HG02678 (cell line): ENCODE measurements at regions not wholly inside any gene's neighbourhood (a gene's known extent, or its start where the extent isn't known, plus 50 kb on each side); places are given as distances from the start of the nearest gene placed in this dataset.

ENCODE experiments used
- ATAC-seq: cut with Tn5 transposase; IDR thresholded peaks from one replicate; pipeline ENCODE4 v1.9.1; 2021; ENCODE audit warnings: mild to moderate bottlenecking, moderate library complexity; ENCODE audit not compliant: unreplicated experiment

DNA sequence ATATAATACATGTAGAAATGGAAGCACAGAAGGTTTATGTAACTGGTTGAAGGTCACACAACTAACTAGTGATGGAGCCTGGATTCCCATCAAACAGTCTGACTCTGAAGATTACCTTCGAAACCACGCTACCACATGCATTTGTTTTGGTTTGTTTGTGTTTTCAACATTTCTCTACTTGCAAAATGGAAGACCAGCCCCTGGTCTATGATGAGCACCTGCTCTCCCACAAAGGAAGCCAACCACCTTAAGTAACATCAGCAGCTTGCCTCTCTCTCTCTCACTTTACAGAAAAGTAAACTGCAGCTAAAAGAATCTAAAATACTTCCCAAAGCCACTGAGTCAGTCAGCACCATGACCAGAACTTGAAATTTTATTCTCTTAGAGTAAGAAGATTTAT is 186.9 kb upstream of the TMPO start:
- ATAC-seq: no peak

DNA sequence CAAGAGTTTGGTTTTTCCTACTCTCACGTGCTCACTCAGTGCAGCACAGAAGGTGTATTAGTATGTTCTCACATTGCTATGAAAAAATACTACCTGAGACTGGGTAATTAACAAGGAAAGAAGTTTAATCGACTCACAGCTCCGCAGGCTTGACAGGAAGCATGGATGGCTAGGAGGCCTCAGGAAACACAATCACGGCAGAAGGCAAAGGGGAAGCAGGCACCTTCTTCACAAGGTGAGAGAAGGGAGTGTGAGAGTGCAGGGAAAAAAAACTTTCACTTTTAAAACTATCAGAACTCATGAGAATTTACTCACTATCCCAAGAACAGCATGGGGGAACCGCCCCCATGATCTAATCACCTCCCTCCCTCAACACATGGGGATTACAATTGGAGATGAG is 185.8 kb upstream of the TMPO start:
- ATAC-seq: no peak

DNA sequence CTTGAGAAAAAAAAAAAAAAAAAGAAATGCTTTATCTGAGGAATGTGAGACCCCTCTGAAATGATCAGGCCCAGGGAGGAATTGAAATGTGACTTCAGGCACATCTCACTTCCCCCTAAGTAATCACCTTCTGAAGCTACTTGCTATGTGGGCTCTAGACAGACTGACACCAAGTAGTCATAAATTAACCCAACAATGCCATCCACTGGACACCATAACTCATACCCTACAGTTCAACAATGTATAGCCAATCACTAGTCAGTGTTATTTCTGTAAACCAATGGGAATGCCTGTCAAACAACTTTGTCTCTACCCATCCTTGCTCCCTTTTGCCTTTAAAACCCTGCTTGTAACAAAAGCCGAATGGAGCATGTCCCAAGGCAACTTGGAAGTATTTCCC is 182.7 kb upstream of the TMPO start:
- ATAC-seq: peak; percentile 88

DNA sequence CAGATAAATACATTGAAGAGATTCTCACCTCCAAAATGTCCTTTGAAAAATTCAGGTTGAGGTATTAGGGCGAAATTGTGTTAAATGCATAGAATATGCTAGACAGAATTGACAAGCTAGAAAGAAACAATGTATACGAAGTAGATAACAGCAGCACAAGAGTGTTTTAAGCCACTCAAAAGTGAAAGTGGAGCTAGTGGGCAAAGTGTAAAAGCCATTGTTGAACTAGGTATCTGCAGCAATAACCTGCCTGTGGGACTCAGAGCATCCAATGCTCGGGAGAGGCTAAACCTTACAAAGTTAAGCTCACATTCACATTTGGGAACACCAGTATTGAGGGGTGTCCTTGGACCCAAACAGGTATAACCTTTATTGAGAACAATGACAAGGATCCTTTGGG is 180.6 kb upstream of the TMPO start:
- no peak for ATAC-seq

DNA sequence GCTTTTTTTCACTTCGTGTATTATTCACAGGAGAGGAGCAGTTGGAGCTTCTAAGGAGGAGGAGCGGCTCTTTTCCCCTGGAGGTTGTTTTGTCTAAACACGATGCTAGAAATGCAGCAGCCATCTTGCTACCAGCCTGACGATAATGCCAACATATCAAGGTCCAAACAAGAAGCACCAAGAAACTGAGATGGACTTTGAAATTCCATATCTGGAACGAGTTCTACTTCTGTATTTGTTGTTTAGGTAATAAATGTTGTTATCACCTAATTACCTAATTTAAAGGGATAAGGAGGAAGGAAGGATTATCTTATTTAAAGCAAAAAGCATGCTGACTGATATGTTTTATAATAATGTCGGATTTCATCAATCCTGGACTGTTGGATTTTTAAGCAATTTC is 174.4 kb upstream of the TMPO start:
- no peak for ATAC-seq

DNA sequence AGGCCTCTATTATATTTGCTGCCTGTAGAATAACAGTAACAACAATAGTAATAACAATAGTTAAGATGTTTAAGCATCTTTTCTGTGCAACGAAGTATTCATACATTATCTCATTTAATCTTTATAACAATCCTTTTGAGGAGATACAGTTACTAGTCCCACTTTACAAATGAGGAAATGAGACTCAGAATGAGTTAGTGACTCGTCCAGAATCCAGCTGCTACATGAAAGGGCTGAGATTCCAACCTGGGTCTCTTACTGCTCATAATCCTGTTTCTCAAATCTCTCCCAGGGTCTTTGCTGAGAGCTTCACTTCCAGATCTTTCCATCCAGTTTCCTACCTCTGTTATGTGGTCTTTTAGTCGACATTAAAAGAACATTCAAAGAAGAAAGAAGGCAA is 173.7 kb upstream of the TMPO start:
- ATAC-seq: no peak

DNA sequence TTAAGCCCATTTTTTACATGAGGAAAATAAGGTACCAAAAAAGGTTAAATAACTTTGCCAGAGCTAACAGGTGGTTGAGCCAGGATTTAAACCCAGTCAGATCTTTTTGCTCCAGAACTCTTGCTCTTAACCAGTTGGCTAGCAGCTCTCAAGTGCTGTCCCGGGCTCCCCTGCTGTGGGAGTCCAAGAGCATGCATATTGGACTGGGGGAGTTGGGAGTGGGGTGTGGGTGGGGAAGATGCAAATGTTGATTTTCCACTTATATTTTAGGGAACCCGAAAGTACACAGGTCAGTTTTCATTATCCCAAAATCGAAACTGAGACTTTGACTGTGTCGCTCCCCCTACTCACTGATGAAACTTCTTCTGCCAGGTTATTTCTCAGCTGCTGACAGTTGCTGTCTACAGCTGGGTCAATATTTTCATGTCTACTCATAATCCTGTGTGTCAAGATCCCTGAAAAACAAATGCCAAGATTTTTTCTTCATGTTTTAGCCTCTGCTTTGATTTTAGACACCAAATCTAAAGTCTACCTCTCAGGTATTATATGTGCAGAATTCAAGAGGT is 172.3 kb upstream of the TMPO start:
- ATAC-seq: no peak

DNA sequence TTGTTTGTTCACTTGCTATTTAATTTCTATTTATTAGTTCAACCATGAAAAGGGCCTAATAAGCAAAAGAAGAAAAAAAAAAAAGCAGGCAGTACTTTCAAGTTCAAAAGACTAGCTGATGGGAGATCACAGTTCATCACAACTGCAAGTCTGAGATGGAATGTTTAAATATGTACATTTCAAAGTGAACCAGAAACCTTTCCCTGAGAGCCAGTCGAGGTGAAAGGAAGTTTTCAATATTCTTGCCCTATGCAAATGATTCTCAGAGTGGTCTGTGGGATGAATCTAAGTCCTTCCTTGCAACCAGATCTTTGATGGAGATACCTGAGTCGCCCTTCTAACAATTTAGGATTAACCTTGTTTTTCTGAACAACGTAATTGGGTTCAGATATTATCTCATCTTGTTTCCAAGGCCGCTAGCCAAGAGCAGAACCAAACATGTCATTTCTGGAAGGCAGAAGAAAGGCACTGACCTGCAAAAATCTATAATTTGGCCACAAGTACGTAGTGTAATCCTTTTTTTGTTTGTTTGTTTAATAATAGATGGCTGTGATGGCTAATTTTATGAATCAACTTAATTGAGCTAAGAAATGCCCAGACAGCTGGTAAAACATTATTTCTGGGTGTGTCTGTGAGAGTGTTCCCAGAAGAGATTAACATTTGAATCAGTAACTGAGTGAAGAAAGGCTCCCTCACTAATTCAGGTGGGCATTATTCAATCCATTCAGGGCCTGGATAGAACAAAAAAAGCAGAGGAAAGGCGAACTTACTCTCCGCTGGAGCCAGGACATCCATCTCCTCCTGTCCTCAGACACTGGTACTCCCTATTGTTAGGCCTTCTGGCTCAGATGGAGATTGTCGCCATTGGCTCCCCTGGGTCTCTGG is 171.1 kb upstream of the TMPO start:
- no peak for ATAC-seq

DNA sequence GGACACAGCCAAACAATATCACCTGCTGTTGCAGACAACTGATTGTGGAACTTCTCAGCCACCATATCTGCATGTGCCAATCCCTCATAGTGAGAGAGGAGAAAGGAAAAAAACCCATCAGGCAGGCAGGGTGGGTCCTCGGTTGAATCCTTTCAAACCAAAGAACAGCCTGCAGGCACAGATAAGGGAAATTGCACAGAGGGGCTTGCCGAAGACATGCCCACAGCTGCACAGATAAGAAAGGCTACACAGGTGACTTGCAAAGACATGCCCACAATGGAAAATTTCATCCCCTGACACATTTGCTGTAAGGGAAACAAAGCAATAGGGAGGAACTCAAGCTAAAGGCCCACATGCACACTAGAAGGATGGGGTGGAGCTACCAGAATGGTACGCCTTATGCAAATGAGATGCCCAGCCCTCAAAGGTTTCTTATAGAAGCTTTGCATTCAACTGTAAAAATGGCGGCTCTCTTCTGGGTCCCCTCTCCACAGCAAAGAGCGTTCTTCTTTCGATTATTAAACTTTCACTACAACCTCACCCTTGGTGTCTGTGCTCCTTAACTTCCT is 170.0 kb upstream of the TMPO start:
- no peak for ATAC-seq

DNA sequence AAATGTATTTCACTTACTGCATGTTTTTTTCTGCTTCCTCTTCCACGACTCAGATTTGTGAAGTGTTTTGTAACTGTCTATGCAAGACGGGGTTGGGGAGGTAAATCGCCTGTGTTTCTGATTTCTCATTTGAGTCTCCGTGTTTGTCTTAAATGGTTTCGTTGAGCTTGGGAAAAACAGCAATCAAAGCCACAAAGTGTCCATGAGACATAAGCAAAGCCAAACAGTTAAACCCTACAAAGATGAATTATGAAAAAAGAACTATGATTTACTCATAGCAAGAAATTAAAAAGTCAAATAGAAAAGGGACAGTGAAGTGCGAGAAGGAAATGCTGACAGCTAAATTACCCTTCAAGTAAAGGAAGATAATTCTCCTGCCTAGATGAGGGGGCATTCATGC is 164.3 kb upstream of the TMPO start:
- ATAC-seq: no peak

DNA sequence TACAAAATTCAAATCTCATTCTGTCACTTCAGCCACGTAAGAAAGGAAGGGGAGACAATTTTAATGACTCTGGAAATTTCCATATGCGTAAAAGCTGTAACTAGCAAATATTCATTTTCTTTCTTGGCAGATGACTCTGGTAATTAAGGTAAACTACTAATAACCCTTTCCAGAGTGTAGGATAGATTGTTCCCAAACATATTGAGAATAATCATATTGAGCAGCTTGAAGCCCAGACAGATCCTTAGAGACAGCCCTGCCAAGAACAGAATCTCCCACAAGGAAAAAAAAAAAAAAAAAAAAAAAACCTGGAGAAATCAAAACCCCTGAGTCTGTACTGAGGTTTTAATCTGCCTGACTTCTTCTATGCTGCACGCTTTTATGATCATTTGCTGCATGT is 163.6 kb upstream of the TMPO start:
- no peak for ATAC-seq

DNA sequence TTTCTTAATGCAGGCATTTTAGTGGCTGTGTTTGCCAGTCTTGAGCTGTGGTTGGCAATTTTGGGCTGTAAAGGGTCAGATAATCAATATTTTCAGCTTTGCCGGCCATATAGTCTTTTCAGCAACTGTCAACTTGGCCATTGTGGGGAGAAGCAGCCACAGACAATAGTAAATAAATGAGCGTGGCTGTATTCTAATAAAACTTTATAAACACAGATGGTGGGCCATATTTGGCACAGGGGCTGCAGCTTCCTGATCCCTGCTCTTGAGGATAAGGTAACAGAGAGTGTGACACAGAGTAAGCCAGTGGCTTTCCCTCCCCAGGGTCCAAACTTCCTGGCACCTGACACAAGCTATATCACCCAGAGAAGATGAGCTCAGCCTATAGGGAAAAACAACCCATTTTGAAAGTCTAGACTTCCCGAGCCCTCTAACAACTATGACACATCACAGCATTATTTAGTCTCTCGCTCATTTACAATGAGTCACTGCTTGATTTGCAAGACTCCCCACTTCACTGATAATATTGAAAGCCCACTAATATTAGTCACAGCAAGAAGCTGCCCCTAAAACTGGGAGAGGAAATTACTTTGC is 163.1 kb upstream of the TMPO start:
- ATAC-seq: no peak

DNA sequence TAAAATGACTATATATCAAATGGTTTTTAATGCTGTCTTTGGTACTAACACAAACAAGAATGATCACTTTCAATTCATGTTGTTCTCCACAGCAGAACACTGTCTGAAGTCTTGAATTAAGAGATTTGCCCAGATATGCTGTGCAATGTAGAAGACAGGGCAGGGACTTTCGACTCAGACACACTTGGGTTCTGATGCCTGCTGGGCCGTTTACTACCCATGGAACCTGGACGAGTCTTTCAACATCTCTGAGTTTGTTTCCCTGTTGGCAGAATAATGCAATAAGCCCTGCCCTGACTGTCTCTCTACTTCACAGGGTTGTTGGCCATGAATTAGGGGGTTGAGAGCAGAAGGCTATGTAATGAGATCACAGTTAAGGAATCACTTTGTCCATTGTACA is 162.6 kb upstream of the TMPO start:
- ATAC-seq: no peak

DNA sequence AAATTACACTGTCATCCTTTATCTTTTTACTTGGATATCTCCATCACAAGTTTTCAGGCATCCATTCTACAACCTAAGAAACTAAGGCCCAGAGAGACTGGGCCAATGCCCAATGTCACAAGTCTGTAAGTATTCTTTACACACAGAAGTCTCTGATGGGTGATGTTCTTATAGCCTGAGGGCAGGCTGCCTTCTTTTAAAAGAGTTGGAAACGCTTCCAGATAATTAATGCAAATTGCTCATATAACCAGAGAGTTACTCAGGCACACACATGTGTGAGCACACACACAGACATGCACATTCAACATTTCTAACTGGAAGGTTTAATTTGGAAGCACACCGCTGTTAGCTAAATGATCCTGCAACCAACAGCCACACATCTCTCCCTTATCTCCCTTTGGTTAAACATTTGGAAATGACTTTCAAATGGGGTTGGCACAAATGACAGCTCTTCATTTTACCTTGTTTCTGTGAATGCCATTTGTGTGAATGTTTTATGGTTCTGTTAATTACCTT is 160.8 kb upstream of the TMPO start:
- no peak for ATAC-seq

DNA sequence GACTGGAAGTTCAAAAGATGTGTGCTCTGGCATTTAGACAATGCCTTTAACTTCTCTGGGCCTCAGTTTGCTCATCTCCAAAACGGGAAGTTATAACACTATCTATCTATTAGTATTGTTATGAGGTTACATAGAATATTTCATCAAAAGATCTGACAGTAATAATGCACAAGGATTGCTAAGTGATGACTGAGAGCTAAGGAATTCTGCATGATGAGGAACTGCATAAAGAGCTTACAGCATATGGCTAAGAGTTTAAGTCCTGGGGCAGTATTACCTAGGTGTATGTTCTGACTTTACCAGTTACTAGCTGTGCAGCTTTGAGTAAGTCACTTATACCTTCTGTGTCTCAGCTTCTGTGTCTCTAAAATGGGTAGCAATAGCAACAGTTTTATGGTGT is 160.1 kb upstream of the TMPO start:
- ATAC-seq: no peak

DNA sequence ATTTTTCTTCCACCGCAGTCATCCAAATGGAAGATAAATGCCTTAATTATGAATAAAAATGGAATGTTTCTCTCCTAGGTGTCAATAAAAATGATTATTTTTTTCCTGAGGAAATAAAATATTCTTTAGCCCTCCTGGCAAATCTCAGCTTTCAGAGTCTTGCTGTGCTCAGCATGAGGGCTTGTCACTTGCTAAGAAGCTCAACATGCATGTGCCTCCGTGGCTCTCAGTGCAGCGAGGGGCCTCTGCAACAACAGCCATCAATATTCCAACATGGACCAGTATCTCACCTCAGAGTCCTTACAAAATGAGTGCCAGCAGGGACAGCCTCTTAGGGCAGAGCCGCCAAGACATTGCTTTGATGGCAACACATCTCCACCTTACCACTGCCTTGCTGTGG is 159.5 kb upstream of the TMPO start:
- ATAC-seq: no peak

DNA sequence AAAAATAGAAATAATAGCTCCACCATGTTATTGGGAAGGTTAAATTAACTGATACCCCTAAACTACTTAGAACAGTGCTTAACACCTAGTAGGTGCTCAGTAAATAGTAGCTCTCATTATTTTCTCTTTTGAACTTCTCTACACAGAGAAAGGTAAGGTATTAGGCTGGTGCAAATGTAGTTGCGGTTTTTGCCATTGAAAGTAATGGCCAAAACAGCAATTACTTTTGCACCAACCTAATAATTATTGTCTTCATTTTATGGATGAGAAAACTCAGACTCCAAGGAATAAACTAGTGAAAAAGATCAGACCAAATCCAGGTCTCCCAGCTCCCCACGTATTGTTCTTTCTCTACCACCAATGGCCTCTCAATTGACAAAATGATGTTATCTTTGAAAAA is 157.2 kb upstream of the TMPO start:
- ATAC-seq: no peak

DNA sequence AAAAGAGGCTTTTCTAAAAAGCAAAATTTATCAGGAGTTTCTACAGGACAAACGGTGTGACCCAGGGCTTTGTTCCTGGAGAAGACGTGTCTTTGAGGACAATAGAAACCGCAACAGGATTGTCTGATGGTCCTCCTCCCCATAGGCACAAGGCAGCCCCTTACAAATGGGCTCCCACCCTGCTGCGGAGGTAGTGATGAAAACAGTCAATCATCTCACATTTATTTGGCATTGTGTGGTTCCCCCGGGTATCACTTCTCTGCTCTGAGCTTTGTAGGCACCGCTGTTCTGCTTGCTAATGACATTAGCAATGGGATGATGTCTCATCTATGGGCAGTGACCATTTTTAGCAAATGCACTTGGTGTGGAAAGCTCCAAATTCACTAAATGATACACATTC is 155.5 kb upstream of the TMPO start:
- ATAC-seq: no peak

DNA sequence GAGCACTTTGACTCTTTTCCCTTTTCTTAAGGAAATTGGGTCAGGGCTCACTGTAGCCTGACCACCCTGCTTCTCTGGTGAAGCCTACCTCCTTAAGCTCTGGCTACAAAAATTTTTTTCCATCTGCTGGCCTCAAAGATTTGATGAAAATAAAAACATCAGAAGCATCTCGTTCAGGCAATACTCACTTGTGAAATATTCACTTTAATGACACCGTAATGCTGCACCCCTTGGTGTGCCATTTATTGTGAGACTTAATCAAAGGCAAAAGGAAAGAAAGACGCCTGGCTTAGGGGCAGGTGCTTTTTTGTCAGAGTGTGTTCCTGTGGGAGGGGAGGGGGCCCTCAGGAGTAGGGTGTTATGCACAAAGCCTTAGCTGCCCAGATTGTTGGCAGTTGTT is 155.0 kb upstream of the TMPO start:
- ATAC-seq: no peak

DNA sequence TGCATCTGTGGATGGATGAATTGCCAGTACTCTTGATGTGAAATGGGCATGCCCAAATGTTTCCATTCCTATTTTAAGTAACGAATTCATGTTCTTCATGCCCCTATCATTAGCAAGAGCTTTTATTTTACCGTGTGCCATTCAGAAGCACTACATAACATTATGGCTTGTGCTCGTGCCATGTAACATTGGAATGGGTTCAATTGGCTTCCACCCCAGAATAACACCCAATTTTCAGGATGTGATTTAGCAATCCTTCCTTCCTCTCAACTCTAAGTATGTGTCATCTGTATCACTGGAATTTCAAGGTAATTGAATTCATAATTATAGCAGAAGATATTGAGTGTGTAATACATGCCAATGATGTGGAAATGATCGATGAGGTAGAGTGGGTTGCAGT is 145.8 kb upstream of the TMPO start:
- ATAC-seq: no peak

DNA sequence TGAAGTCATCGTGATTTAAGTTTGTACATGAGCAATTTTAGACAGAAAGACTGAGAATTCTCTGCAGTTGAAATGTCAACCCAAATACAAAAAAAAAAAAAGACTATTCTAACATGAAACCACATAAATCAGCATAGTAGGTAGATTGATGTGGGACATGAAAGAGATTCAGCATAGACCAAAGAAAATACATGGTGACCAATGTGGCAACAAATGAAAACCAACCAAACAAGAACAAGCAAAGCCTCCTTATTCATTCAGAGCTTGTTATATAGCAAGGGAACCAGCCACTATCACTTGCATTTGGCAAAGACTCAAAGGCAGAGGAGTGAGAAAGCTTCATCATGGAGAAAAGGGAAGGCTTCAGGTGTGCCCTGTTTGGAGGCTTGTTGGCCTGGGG is 144.4 kb upstream of the TMPO start:
- ATAC-seq: no peak

DNA sequence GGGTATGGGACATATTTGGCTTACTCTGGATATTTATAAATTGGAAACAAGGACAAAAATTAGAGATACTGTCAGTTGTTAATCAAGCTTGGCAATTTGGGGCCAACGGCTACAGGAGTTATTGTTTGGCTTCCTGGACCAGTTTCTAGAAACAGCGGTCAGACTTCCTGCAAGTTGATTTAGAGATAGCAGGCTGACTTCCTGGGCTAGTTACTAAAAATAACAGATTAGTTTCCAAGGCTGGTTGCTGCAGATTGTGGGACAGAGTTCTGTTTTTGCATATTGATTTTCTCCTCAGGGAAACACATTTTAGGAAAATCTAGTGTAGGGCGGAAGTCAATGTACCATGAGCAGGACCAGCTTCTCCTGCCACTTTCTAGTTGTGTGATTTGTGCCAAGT is 144.0 kb upstream of the TMPO start:
- ATAC-seq: no peak
